Skeletal muscle satellite cell (primary cell): ENCODE measurements at regions not wholly inside any gene's neighbourhood (a gene's known extent, or its start where the extent isn't known, plus 50 kb on each side); places are given as distances from the start of the nearest gene placed in this dataset.

Source experiments
- H3K27me3 ChIP-seq: 2 replicates; pipeline ENCODE4 v1.7.0; 2013; ENCODE audit warnings: low read length; ENCODE audit not compliant: control insufficient read depth, insufficient read depth
- H3K36me3 ChIP-seq: 2 replicates; pipeline ENCODE4 v1.7.0; 2013; ENCODE audit warnings: mild to moderate bottlenecking, control low read depth, low read length; ENCODE audit not compliant: insufficient read depth
- H3K4me1 ChIP-seq: 2 replicates; pipeline ENCODE4 v1.7.0; 2013; ENCODE audit warnings: low read length; ENCODE audit not compliant: control insufficient read depth, insufficient read depth
- H3K4me2 ChIP-seq: 2 replicates; pipeline ENCODE4 v1.7.0; 2013; ENCODE audit warnings: mild to moderate bottlenecking, low read length
- H3K4me3 ChIP-seq: 2 replicates; pipeline ENCODE4 v1.7.0; 2013; ENCODE audit warnings: low read length
- H3K9ac ChIP-seq: 2 replicates; pipeline ENCODE4 v1.7.0; 2013; ENCODE audit warnings: mild to moderate bottlenecking, low read depth, low read length, moderate library complexity
- H3K9me3 ChIP-seq: replicated peaks from 2 replicates; pipeline ENCODE4 v1.7.0; 2013; ENCODE audit warnings: mild to moderate bottlenecking, control low read depth, low read length

DNA sequence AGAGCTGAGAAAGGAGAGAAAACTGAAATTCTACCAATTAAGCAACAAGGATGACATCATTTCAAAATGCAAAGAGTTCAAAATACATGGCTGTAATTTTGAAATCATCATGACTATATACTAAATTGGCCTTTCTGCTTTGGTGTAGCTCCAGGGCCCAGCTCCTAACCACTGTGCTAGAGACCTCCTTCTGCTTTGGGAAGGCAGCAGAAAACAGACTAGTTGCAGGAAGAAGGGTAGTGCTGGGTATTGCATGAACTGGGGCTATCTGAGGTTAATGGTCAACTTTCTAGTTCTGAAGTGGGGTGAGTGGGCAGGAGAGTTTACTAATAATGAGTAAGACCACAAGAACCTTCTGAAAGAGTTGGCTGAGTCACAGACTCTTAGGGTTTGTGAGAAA is 66.2 kb downstream of the PTGER2 start:
- Histone ChIP-seq H3K27me3 (no peaks in the 10 kb centered on the region), H3K4me1 (peaks cover 18% of the 10 kb centered on the region), H3K4me3 (peak overlapping the region; percentile 14), H3K4me2 (peak overlapping the region; percentile 47), H3K36me3 (no peaks in the 10 kb centered on the region), H3K9ac (no peak overlapping the region), H3K9me3 (no peaks in the 10 kb centered on the region)
